Ecto neural progenitor cell (in vitro differentiated cells): ENCODE measurements at regions not wholly inside any gene's neighbourhood (a gene's known extent, or its start where the extent isn't known, plus 50 kb on each side); places are given as distances from the start of the nearest gene placed in this dataset.

Source experiments
- DNase-seq: peaks from one replicate; pipeline ENCODE4 v3.0.0-alpha.2; 2018; ENCODE audit warnings: low spot score

GRCh38 chr13:40146611-40147117 lies 491.2 kb downstream of the COG6 start:
- no peak for DNase-seq

- no peak for DNase-seq
Measured at GRCh38 chr13:40148101-40148500, 492.6 kb downstream of the COG6 start.

GRCh38 chr13:40148742-40149141 lies 493.3 kb downstream of the COG6 start:
- no peak for DNase-seq

GRCh38 chr13:40149611-40150274 lies 494.3 kb downstream of the COG6 start:
- no peak for DNase-seq

GRCh38 chr13:40151673-40152072 lies 496.2 kb downstream of the COG6 start:
- DNase-seq: no peak

GRCh38 chr13:40152145-40152544 lies 496.7 kb downstream of the COG6 start:
- DNase-seq: no peak

GRCh38 chr13:40152922-40153321 lies 497.5 kb downstream of the COG6 start:
- no peak for DNase-seq

GRCh38 chr13:40153516-40153915 lies 498.1 kb downstream of the COG6 start:
- no peak for DNase-seq

GRCh38 chr13:40155201-40155600 lies 499.7 kb downstream of the COG6 start:
- DNase-seq: no peak

- no peak for DNase-seq
Measured at GRCh38 chr13:40158218-40158617, 502.8 kb downstream of the COG6 start.

GRCh38 chr13:40158757-40159156 lies 503.3 kb downstream of the COG6 start:
- no peak for DNase-seq

- no peak for DNase-seq
Measured at GRCh38 chr13:40159736-40160135, 504.3 kb downstream of the COG6 start.

GRCh38 chr13:40160618-40161350 lies 505.3 kb downstream of the COG6 start:
- DNase-seq: no peak

- DNase-seq: no peak
Measured at GRCh38 chr13:40161351-40161810, 505.1 kb downstream of the FOXO1 start.

- no peak for DNase-seq
Measured at GRCh38 chr13:40161931-40162330, 504.5 kb downstream of the FOXO1 start.

- no peak for DNase-seq
Measured at GRCh38 chr13:40163066-40164000, 503.1 kb downstream of the FOXO1 start.

- DNase-seq: no peak
Measured at GRCh38 chr13:40164133-40164532, 502.3 kb downstream of the FOXO1 start.

GRCh38 chr13:40165316-40165932 lies 501.0 kb downstream of the FOXO1 start:
- no peak for DNase-seq

- DNase-seq: no peak
Measured at GRCh38 chr13:40167327-40167726, 499.1 kb downstream of the FOXO1 start.

GRCh38 chr13:40168425-40169166 lies 497.8 kb downstream of the FOXO1 start:
- no peak for DNase-seq

GRCh38 chr13:40169476-40169875 lies 497.0 kb downstream of the FOXO1 start:
- no peak for DNase-seq
